ENCODE measurements at regions not wholly inside any gene's neighbourhood (a gene's known extent, or its start where the extent isn't known, plus 50 kb on each side); places are given as distances from the start of the nearest gene placed in this dataset.
"Not testable (repeated sequence)": the region's sequence is repeated elsewhere in the genome, so short reads cannot be mapped to it uniquely, and the experiment has no call there.

GRCh38 chrX:144075432-144075831, 191.6 kb downstream of the UBE2NL start:
- no peak for ATAC-seq
- TF ChIP-seq ZNF565 (CRISPR knock-in tag; conservative IDR thresholded peaks at IDR 0.05; ENCODE audit: low read depth) (no peak), CSDC2 (CRISPR knock-in tag; IDR thresholded peaks at IDR 0.05) (no peak), ZNF8 (CRISPR knock-in tag; IDR thresholded peaks at IDR 0.05) (no peak), ZNF70 (CRISPR knock-in tag; IDR thresholded peaks at IDR 0.05) (no peak), TCF4 (CRISPR knock-in tag; IDR thresholded peaks at IDR 0.05; ENCODE audit: borderline replicate concordance) (no peak), CSRNP3 (CRISPR knock-in tag; IDR thresholded peaks at IDR 0.05) (no peak), ISL1 (CRISPR knock-in tag; IDR thresholded peaks at IDR 0.05) (no peak), GLIS3 (CRISPR knock-in tag; IDR thresholded peaks at IDR 0.05) (no peak), ARNTL (CRISPR knock-in tag; IDR thresholded peaks at IDR 0.05; ENCODE audit: borderline replicate concordance, low read depth) (no peak), ESRRG (CRISPR knock-in tag; IDR thresholded peaks at IDR 0.05) (no peak), OSR1 (CRISPR knock-in tag; IDR thresholded peaks at IDR 0.05) (no peak), ZC3H10 (CRISPR knock-in tag; IDR thresholded peaks at IDR 0.05) (no peak)

- not testable (repeated sequence) for ATAC-seq
These were observed 198.4 kb downstream of the UBE2NL start for GRCh38 chrX:144082237-144082636.

- not testable (repeated sequence) for ATAC-seq
These were observed 205.8 kb downstream of the UBE2NL start for GRCh38 chrX:144089674-144090073.

- ATAC-seq, result not testable (repeated sequence)
These were observed 208.2 kb downstream of the UBE2NL start for GRCh38 chrX:144092116-144092515.

- ATAC-seq, result not testable (repeated sequence)
These were observed 235.6 kb downstream of the UBE2NL start for GRCh38 chrX:144119490-144119889.

- not testable (repeated sequence) for ATAC-seq
These were observed 237.7 kb downstream of the UBE2NL start for GRCh38 chrX:144121566-144121965.

GRCh38 chrX:144127570-144128169, 243.8 kb downstream of the UBE2NL start:
- not testable (repeated sequence) for ATAC-seq

- ATAC-seq, result not testable (repeated sequence)
These were observed 245.6 kb downstream of the UBE2NL start for GRCh38 chrX:144129511-144129910.

- ATAC-seq, result not testable (repeated sequence)
These were observed 246.6 kb downstream of the UBE2NL start for GRCh38 chrX:144130507-144130906.

- ATAC-seq, result not testable (repeated sequence)
These were observed 247.2 kb downstream of the UBE2NL start for GRCh38 chrX:144131080-144131479.

GRCh38 chrX:144134448-144135119, 250.7 kb downstream of the UBE2NL start:
- ATAC-seq, result peak; percentile 69

- ATAC-seq, result not testable (repeated sequence)
These were observed 270.6 kb downstream of the UBE2NL start for GRCh38 chrX:144154474-144154873.

- peak; percentile 95 for ATAC-seq
These were observed 301.3 kb downstream of the UBE2NL start for GRCh38 chrX:144185197-144185596.

- not testable (repeated sequence) for ATAC-seq
These were observed 304.6 kb downstream of the UBE2NL start for GRCh38 chrX:144188489-144188888.

- not testable (repeated sequence) for ATAC-seq
These were observed 313.2 kb downstream of the UBE2NL start for GRCh38 chrX:144197057-144197456.

- not testable (repeated sequence) for ATAC-seq
These were observed 318.9 kb downstream of the UBE2NL start for GRCh38 chrX:144202726-144203125.

GRCh38 chrX:144208360-144209024, 324.6 kb downstream of the UBE2NL start:
- ATAC-seq, result not testable (repeated sequence)
